ENCODE measurements at regions not wholly inside any gene's neighbourhood (a gene's known extent, or its start where the extent isn't known, plus 50 kb on each side); places are given as distances from the start of the nearest gene placed in this dataset.

DNA sequence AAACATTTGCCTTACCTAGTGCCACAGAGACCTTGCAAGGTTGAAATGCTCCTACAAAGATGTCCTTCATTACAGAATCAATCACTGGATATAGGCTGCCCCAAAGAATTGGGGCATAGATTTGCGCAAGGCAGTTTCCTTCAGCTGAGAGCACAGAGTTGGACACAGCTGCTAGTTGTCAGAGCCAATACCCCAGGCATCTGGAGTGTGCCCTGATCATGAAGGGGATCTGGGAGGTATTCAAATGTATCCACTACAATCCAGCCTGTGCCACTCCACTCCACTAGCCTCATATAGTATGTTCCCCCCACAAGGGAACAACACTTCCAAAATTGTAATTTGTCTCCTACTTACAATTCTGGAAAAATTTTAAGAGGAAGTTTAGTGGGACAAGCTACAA is 62.3 kb upstream of the ITPRID2 start:
- H3K36me3 ChIP-seq, result no peaks in the 10 kb centered on the region
- TF ChIP-seq EP300 (IDR thresholded peaks at IDR 0.05) (no peak), POLR2AphosphoS5 (IDR thresholded peaks at IDR 0.05) (no peak), POLR2A (IDR thresholded peaks at IDR 0.05) (no peak)
- TF ChIP-seq, protein P1, sequence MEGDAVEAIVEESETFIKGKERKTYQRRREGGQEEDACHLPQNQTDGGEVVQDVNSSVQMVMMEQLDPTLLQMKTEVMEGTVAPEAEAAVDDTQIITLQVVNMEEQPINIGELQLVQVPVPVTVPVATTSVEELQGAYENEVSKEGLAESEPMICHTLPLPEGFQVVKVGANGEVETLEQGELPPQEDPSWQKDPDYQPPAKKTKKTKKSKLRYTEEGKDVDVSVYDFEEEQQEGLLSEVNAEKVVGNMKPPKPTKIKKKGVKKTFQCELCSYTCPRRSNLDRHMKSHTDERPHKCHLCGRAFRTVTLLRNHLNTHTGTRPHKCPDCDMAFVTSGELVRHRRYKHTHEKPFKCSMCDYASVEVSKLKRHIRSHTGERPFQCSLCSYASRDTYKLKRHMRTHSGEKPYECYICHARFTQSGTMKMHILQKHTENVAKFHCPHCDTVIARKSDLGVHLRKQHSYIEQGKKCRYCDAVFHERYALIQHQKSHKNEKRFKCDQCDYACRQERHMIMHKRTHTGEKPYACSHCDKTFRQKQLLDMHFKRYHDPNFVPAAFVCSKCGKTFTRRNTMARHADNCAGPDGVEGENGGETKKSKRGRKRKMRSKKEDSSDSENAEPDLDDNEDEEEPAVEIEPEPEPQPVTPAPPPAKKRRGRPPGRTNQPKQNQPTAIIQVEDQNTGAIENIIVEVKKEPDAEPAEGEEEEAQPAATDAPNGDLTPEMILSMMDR (IDR thresholded peaks at IDR 0.05), result no peak

DNA sequence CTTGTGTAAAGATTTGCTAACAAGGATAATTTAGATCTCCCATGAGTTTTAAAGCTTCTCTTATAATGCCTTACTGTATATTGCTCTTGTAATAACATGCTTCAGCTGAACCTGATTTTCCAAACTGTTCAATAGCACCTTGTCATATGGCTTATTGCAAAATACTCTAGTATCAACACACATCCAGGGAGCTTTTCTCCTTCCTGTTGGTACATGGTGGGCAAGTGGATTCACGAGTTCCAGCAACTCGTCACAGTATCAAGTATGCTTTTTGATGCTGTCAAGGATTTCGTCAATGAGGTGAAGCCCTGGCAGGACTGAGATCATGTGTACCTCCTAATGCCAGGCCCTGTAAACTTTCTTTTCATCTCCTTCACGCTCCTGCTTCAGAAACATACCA is 59.5 kb upstream of the ITPRID2 start:
- Histone ChIP-seq H3K36me3 (no peaks in the 10 kb centered on the region), H3K4me1 (peaks cover 0 to 9% (median 0%) of the 10 kb centered on the region in 4 donors), H3K9me3 (no peaks in the 10 kb centered on the region), H3K4me3 (no peak overlapping the region), H3K27me3 (no peaks in the 10 kb centered on the region), H3K27ac (no peak overlapping the region)
- intact Hi-C loops (cut with DNase I; ENCODE audit: low total_unique reads), result no loop called here
- TF ChIP-seq, protein P1 (IDR thresholded peaks at IDR 0.05), result no peak
- no peak for TF ChIP-seq POLR2AphosphoS5 (IDR thresholded peaks at IDR 0.05)
- no peak for TF ChIP-seq POLR2A (IDR thresholded peaks at IDR 0.05)
- no peak for TF ChIP-seq EP300 (IDR thresholded peaks at IDR 0.05)
- no peak for DNase-seq
- 83 to 92% (median 89%) methylated on average over 4 of the region's 4 CpGs for WGBS, 5 donors

More for the DNA sequence above, 62.3 kb upstream of the ITPRID2 start:
- H3K27ac ChIP-seq, result no peak overlapping the region
- H3K27me3 ChIP-seq, result no peaks in the 10 kb centered on the region
- 96 to 100% (median 100%) methylated on average over 1 of the region's 1 CpG for WGBS, 5 donors
- intact Hi-C loops (cut with DNase I; ENCODE audit: low total_unique reads), result no loop called here
- DNase-seq, result no peak
- H3K9me3 ChIP-seq, result no peaks in the 10 kb centered on the region
- H3K4me1 ChIP-seq, result no peaks in the 10 kb centered on the region
- H3K4me3 ChIP-seq, result no peak overlapping the region

DNA sequence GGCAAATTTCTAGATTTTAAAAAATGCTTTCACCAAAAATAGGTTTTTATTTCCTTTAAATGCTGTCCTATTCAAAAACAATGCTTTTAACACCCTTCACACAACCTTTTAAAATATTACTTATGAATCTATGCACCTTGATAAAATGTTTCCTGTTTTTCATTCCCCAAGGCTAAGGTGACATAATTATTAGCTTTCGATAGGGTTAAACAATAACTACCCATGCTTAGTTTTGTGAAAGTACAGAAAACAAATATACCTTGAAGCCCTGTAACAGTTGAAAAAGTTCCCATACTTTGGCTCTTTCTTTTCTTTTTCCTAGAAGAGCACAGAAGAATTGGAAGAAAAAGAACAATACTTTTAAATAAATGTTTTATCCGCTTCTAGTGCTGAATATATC is 54.9 kb upstream of the ITPRID2 start:
- no peaks in the 10 kb centered on the region for H3K36me3 ChIP-seq
- intact Hi-C loops (cut with DNase I; ENCODE audit: low total_unique reads), result no loop called here
- no peak for DNase-seq
- H3K4me3 ChIP-seq, result no peak overlapping the region
- TF ChIP-seq, protein P1 (IDR thresholded peaks at IDR 0.05), result no peak
- H3K9me3 ChIP-seq, result no peaks in the 10 kb centered on the region
- peak overlapping the region in 1 of 5 donors; percentile 33 for H3K27ac ChIP-seq
- peaks cover 0 to 12% (median 0%) of the 10 kb centered on the region in 4 donors for H3K4me1 ChIP-seq
- no peaks in the 10 kb centered on the region for H3K27me3 ChIP-seq
- WGBS, 5 donors, result 48 to 69% (median 52%) methylated on average over 2 of the region's 2 CpGs

DNA sequence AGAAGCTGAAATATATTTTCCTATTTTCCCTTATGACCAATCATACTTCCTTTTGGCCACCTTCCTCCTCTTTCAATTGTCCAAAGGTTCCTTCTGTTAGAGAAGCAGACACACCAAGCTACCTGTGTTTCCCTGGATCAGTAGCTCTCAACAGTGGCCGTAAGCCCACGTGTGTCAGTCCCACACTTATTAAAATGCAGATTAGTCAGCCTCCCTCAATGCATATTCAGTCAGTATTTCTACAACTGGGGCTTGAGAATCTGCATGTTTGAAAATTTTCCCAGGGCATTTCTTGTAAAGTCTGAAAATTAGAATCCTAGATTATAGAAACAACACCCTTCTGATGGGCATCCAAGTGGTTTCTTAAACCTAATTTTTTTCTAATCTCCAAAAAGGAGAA is 54.0 kb upstream of the ITPRID2 start:
- H3K27me3 ChIP-seq, result no peaks in the 10 kb centered on the region
- TF ChIP-seq, protein P1 (IDR thresholded peaks at IDR 0.05), result no peak
- TF ChIP-seq POLR2AphosphoS5 (IDR thresholded peaks at IDR 0.05), result no peak
- no peak for TF ChIP-seq POLR2A (IDR thresholded peaks at IDR 0.05)
- TF ChIP-seq EP300 (IDR thresholded peaks at IDR 0.05), result no peak
- intact Hi-C loops (cut with DNase I; ENCODE audit: low total_unique reads), result no loop called here
- H3K9me3 ChIP-seq, result no peaks in the 10 kb centered on the region
- DNase-seq, result no peak
- H3K36me3 ChIP-seq, result no peaks in the 10 kb centered on the region
- H3K4me3 ChIP-seq, result no peak overlapping the region
- H3K4me1 ChIP-seq, result peaks cover 0 to 12% (median 2%) of the 10 kb centered on the region in 4 donors
- H3K27ac ChIP-seq, result no peak overlapping the region
- 65 to 76% (median 71%) methylated on average over 2 of the region's 2 CpGs for WGBS, 5 donors

Data from stomach (tissue), 8 donors.